ENCODE measurements at regions not wholly inside any gene's neighbourhood (a gene's known extent, or its start where the extent isn't known, plus 50 kb on each side); places are given as distances from the start of the nearest gene placed in this dataset.
"Not testable (repeated sequence)": the region's sequence is repeated elsewhere in the genome, so short reads cannot be mapped to it uniquely, and the experiment has no call there.

- H3K4me1 ChIP-seq (ENCODE audit: insufficient read depth): no peaks in the 10 kb centered on the region
- WGBS: 66% methylated on average over 4 of the region's 4 CpGs
- H3K27ac ChIP-seq (ENCODE audit: low read depth): no peak overlapping the region
- no peak overlapping the region for H3K4me3 ChIP-seq (ENCODE audit: low read depth, low read length)
- DNase-seq (ENCODE audit: extremely low spot score): no peak
- no peaks in the 10 kb centered on the region for H3K36me3 ChIP-seq (ENCODE audit: insufficient read depth)
Measured at GRCh38 chr18:60019463-60019840, 119.7 kb downstream of the PMAIP1 start.

DNA sequence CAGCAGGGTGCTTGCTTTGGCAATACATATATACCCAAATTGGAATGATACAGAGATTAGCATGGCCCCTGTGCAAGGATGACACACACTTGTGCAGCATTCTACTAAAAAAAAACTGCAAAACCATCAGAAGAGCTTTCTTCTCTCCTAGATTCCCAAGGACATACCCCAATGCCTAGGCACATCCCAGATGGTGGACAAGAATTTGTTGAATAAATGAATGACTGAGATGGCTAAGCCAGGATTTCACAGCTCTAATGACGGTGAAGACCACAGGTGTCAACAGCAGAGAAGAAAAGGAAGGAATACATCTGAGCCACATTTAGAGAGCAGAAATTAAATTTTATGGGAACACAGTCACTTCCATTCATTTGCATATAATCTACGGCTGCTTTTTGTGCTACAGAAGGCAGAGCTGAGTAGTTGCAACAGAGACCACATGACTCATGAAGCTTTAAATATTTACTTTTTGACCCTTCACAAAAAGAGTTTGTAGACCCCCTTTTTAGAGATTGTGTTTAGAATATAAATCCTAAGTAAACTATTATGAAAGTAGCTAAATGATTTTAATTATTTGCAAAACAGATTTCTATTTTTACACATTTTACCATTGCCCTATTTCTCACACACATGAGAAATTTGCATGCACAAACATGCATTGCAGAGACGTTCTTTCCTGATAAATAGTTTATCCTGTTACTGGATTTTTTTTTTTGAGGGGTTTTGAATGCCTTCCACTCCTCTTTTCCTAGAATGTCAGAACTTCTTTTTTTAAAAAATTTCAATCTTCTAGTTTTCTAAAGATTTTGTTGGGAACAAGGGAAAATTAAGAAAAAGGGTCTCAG is 119.0 kb downstream of the PMAIP1 start:
- Histone ChIP-seq H3K4me3 (ENCODE audit: low read depth, low read length) (no peak overlapping the region), H3K36me3 (ENCODE audit: insufficient read depth) (no peaks in the 10 kb centered on the region), H3K27ac (ENCODE audit: low read depth) (no peak overlapping the region), H3K4me1 (ENCODE audit: insufficient read depth) (no peaks in the 10 kb centered on the region)
- no peak for DNase-seq (ENCODE audit: extremely low spot score)
- 27% methylated on average over 3 of the region's 3 CpGs for WGBS

DNA sequence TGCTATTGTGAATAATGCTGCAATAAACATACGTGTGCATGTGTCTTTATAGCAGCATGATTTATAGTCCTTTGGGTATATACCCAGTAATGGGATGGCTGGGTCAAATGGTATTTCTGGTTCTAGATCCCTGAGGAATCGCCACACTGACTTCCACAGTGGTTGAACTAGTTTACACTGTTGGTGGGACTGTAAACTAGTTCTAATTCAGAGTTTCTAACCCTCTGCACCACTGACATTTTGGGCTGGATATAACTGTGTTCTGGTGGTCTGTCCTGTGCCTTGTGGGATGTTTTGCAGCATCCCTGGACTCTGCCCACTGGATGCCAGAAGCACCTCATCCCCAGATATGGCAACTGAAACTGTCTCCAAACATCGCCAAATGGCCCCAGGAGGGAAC is 118.3 kb downstream of the PMAIP1 start:
- not testable (repeated sequence) for H3K36me3 ChIP-seq (ENCODE audit: insufficient read depth); H3K27ac ChIP-seq (ENCODE audit: low read depth); H3K4me3 ChIP-seq (ENCODE audit: low read depth, low read length); H3K4me1 ChIP-seq (ENCODE audit: insufficient read depth); DNase-seq (ENCODE audit: extremely low spot score)
- 94% methylated on average over 2 of the region's 3 CpGs for WGBS

DNA sequence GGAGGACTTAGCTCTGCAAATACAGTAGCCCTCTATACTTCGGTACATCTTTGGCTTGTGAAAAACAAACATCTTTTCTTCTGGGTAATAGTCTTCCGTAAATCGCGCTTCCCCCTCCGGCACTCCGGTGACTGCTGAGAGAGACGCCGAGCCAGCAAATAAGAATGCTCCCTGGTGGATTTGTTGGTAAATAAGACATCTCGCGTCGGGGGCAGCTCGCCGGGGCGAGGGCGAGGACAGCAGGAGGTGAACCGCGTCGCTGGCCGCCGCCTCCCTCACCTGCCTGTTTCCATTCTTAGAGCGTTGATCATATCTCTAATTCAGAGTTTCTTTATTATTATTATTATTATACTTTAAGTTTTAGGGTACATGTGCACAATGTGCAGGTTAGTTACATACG is 117.6 kb downstream of the PMAIP1 start:
- no peaks in the 10 kb centered on the region for H3K36me3 ChIP-seq (ENCODE audit: insufficient read depth)
- DNase-seq (ENCODE audit: extremely low spot score): no peak
- no peaks in the 10 kb centered on the region for H3K4me1 ChIP-seq (ENCODE audit: insufficient read depth)
- H3K27ac ChIP-seq (ENCODE audit: low read depth): no peak overlapping the region
- H3K4me3 ChIP-seq (ENCODE audit: low read depth, low read length): no peak overlapping the region
- WGBS: 96% methylated on average over 21 of the region's 22 CpGs

- H3K36me3 ChIP-seq (ENCODE audit: insufficient read depth); H3K27ac ChIP-seq (ENCODE audit: low read depth); H3K4me1 ChIP-seq (ENCODE audit: insufficient read depth); DNase-seq (ENCODE audit: extremely low spot score); H3K4me3 ChIP-seq (ENCODE audit: low read depth, low read length): not testable (repeated sequence)
Measured at GRCh38 chr18:60015826-60016225, 116.0 kb downstream of the PMAIP1 start.

DNA sequence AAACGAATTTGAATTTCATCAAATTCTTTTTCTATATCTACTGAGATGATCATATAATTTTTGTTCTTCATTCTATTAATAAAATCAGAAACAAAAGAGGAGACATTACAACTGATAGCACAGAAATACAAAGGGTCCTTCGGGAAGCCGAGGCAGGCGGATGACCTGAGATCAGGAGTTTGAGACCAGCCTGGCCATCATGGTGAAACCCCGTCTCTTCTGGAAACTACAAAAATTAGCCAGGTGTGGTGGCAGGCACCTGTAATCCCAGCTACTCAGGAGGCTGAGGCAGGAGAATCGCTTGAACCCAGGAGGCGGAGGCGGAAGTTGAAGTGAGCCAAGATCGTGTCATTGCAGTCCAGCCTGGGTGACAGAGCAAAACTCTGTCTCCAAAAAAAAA is 113.4 kb downstream of the PMAIP1 start:
- H3K4me1 ChIP-seq (ENCODE audit: insufficient read depth); H3K4me3 ChIP-seq (ENCODE audit: low read depth, low read length); H3K36me3 ChIP-seq (ENCODE audit: insufficient read depth); H3K27ac ChIP-seq (ENCODE audit: low read depth); DNase-seq (ENCODE audit: extremely low spot score): not testable (repeated sequence)
- WGBS: 97% methylated on average over 9 of the region's 9 CpGs

- Histone ChIP-seq H3K4me1 (ENCODE audit: insufficient read depth) (no peaks in the 10 kb centered on the region), H3K27ac (ENCODE audit: low read depth) (no peak overlapping the region), H3K4me3 (ENCODE audit: low read depth, low read length) (no peak overlapping the region), H3K36me3 (ENCODE audit: insufficient read depth) (no peaks in the 10 kb centered on the region)
- WGBS: 98% methylated on average over 35 of the region's 35 CpGs
- DNase-seq (ENCODE audit: extremely low spot score): no peak
Measured at GRCh38 chr18:60010984-60011383, 111.2 kb downstream of the PMAIP1 start.

DNA sequence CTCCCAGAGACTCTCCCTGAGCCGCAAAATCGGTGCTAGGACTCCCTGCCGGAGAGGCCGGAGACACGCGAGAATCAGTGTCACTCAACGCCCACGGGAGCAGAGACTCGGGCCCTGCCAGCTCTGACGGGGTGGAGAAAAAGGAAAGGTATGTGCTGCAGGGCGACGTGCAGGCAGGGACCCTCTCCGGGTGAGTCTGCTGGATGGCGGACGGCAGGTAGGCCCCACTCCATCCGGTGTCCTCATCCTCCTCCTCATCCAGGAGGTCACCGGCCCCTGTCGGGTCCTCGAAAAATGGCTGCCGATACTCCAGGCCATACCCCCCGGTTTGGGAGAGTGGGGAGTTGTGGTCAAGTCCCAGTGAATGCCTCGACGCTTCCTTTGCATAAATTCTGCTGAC is 110.7 kb downstream of the PMAIP1 start:
- Histone ChIP-seq H3K27ac (ENCODE audit: low read depth) (no peak overlapping the region), H3K4me1 (ENCODE audit: insufficient read depth) (no peaks in the 10 kb centered on the region), H3K36me3 (ENCODE audit: insufficient read depth) (no peaks in the 10 kb centered on the region), H3K4me3 (ENCODE audit: low read depth, low read length) (no peak overlapping the region)
- WGBS: 96% methylated on average over 23 of the region's 23 CpGs
- no peak for DNase-seq (ENCODE audit: extremely low spot score)

DNA sequence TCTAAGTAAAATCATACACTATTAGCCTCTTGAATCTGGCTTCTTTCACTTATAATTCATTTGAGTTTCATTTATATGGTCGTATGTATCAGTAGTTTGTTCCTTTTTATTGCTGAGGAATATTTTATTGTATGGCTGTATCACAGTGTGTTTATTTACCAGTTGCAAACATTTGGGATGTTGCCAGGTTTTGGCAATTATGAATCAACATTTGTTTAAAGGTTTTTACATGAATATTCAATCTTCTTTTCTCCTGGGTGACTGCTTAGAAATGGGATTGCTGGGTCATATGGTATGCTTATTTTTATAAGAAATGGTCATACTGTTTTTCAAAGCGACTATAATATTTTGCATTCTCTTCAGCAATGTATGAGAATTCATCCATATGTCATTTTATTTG is 107.9 kb downstream of the PMAIP1 start:
- whole genome bisulfite sequencing: 58% methylated on average over 2 of the region's 2 CpGs
- H3K36me3 ChIP-seq (ENCODE audit: insufficient read depth): no peaks in the 10 kb centered on the region
- DNase-seq (ENCODE audit: extremely low spot score): no peak
- no peaks in the 10 kb centered on the region for H3K4me1 ChIP-seq (ENCODE audit: insufficient read depth)
- no peak overlapping the region for H3K4me3 ChIP-seq (ENCODE audit: low read depth, low read length)
- H3K27ac ChIP-seq (ENCODE audit: low read depth): no peak overlapping the region

- Histone ChIP-seq H3K4me3 (ENCODE audit: low read depth, low read length) (no peak overlapping the region), H3K4me1 (ENCODE audit: insufficient read depth) (no peaks in the 10 kb centered on the region), H3K36me3 (ENCODE audit: insufficient read depth) (no peaks in the 10 kb centered on the region), H3K27ac (ENCODE audit: low read depth) (no peak overlapping the region)
- 93% methylated on average over 16 of the region's 16 CpGs for WGBS
- no peak for DNase-seq (ENCODE audit: extremely low spot score)
Measured at GRCh38 chr18:60003610-60004185, 103.9 kb downstream of the PMAIP1 start.

- WGBS: 22% methylated on average over 5 of the region's 5 CpGs
Measured at GRCh38 chr18:59996370-59996966, 96.7 kb downstream of the PMAIP1 start.

GRCh38 chr18:59994357-59994756 is 94.6 kb downstream of the PMAIP1 start:
- WGBS: 40% methylated on average over 1 of the region's 1 CpG
- Histone ChIP-seq H3K4me1 (ENCODE audit: insufficient read depth) (no peaks in the 10 kb centered on the region), H3K4me3 (ENCODE audit: low read depth, low read length) (no peak overlapping the region), H3K27ac (ENCODE audit: low read depth) (no peak overlapping the region), H3K36me3 (ENCODE audit: insufficient read depth) (no peaks in the 10 kb centered on the region)
- DNase-seq (ENCODE audit: extremely low spot score): no peak

More at GRCh38 chr18:59996370-59996966, 96.7 kb downstream of the PMAIP1 start:
- DNase-seq (ENCODE audit: extremely low spot score): no peak
- Histone ChIP-seq H3K27ac (ENCODE audit: low read depth) (no peak overlapping the region), H3K4me1 (ENCODE audit: insufficient read depth) (no peaks in the 10 kb centered on the region), H3K4me3 (ENCODE audit: low read depth, low read length) (no peak overlapping the region), H3K36me3 (ENCODE audit: insufficient read depth) (no peaks in the 10 kb centered on the region)

DNA sequence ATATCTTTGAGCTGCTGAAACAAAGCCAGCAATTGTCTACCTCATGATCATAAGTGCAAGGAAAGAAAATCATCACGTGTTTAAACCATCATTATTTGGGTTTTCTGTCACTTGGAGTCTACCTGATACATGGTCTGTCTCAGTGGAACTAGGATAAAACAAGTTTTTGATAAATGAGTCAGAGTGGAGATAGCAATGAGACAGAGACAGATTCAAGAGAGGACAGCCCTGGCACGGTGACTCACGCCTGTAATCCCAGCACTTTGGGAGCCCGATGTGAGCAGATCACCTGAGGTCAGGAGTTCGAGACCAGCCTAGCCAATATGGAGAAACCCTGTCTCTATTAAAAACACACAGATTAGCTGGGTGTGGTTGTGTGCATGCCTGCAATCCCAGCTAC is 93.8 kb downstream of the PMAIP1 start:
- Histone ChIP-seq H3K4me3 (ENCODE audit: low read depth, low read length) (no peak overlapping the region), H3K36me3 (ENCODE audit: insufficient read depth) (no peaks in the 10 kb centered on the region), H3K27ac (ENCODE audit: low read depth) (no peak overlapping the region), H3K4me1 (ENCODE audit: insufficient read depth) (no peaks in the 10 kb centered on the region)
- 76% methylated on average over 5 of the region's 5 CpGs for WGBS
- no peak for DNase-seq (ENCODE audit: extremely low spot score)

- no peak for DNase-seq (ENCODE audit: extremely low spot score)
- H3K4me1 ChIP-seq (ENCODE audit: insufficient read depth): no peaks in the 10 kb centered on the region
- H3K36me3 ChIP-seq (ENCODE audit: insufficient read depth): no peaks in the 10 kb centered on the region
- no peak overlapping the region for H3K4me3 ChIP-seq (ENCODE audit: low read depth, low read length)
- whole genome bisulfite sequencing: 78% methylated on average over 1 of the region's 1 CpG
- H3K27ac ChIP-seq (ENCODE audit: low read depth): no peak overlapping the region
Measured at GRCh38 chr18:59990121-59990823, 90.5 kb downstream of the PMAIP1 start.
